Mammary epithelial cell (primary cell): ENCODE measurements at regions not wholly inside any gene's neighbourhood (a gene's known extent, or its start where the extent isn't known, plus 50 kb on each side); places are given as distances from the start of the nearest gene placed in this dataset.

ENCODE experiments used
- CTCF ChIP-seq, 2 donors: IDR thresholded peaks in 1 of 2; conservative IDR thresholded peaks in 1 of 2; 2 replicates each; pipeline ENCODE4 v1.5.1; 2011 to 2012; ENCODE audit warnings: inconsistent platforms in 2 of 2, low read length in 2 of 2, mild to moderate bottlenecking in 2 of 2, control low read depth in 1 of 2, low read depth in 1 of 2; ENCODE audit not compliant: insufficient read depth in 1 of 2; ENCODE audit errors: extremely low read depth in 1 of 2
- EZH2 ChIP-seq: IDR thresholded peaks from 2 replicates; pipeline ENCODE4 v1.6.1; 2012; ENCODE audit warnings: low read length, inconsistent platforms, borderline replicate concordance

GRCh38 chr6:67687396-67687795 lies 947.7 kb upstream of the ADGRB3 start:
- TF ChIP-seq EZH2, result no peak
- TF ChIP-seq CTCF (conservative IDR thresholded peaks at IDR 0.05 in 1 of 2, IDR thresholded peaks at IDR 0.05 in 1 of 2; ENCODE audit: extremely low read depth in 1 of 2, insufficient read depth in 1 of 2, low read depth in 1 of 2, low read length in 2 of 2), result no peak
